GM19023 (cell line): ENCODE measurements at regions not wholly inside any gene's neighbourhood (a gene's known extent, or its start where the extent isn't known, plus 50 kb on each side); places are given as distances from the start of the nearest gene placed in this dataset.
"Not testable (repeated sequence)": the region's sequence is repeated elsewhere in the genome, so short reads cannot be mapped to it uniquely, and the experiment has no call there.

Experiments
- ATAC-seq: cut with Tn5 transposase; IDR thresholded peaks from one replicate; pipeline ENCODE4 v1.9.1; 2021; ENCODE audit warnings: mild to moderate bottlenecking, moderate library complexity; ENCODE audit not compliant: unreplicated experiment

- ATAC-seq = no peak
Measured at GRCh38 chr3:174336784-174337183, 522.4 kb upstream of the NAALADL2 start.

- ATAC-seq = no peak
Measured at GRCh38 chr3:174337227-174337626, 521.9 kb upstream of the NAALADL2 start.

DNA sequence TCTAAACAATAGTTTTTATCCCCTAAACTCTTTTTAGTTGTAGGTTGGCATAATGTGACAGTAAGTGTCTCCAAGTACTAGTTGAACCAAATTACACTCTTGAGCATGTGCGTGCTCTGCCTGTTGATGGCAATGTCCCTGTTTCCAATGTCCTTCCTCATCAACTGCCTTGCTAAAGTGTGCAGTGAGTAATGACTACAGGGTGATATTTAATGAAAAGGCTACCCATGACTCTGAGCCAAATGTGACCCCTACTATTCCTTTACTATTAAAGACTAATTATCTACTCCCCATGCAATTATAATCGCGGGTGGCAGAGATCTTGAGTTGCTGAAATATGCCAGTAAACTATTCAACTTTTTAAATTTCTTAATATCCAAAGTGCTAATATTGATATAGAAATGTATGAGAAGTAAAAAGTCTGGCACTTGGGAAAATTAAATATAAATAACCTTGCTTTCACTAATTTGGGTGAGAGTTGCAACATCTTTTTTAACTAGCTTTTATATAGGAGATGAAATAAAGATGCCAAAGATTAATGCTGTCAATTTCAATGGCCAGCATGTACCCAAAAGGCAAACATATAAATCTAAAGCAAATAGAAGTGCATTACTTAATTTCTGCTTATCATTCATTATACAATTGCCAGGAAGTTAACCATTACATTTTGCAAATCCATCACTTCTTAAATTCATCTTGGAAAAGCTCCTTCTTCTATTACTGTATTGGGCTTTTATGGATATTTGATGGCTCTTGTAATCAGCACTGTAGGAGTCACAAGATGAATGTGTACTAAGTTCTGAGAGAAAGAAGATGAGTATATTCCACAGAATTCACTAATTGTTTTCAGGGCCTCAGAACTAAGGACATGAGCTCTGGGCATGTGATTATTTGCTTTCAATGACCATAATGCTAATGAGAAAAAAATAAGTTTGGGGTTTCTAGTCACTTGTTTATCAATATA lies 518.2 kb upstream of the NAALADL2 start:
- no peak for ATAC-seq

- no peak for ATAC-seq
Measured at GRCh38 chr3:174342171-174342570, 517.0 kb upstream of the NAALADL2 start.

- ATAC-seq = no peak
Measured at GRCh38 chr3:174342941-174343501, 516.1 kb upstream of the NAALADL2 start.

GRCh38 chr3:174346141-174346540 lies 513.0 kb upstream of the NAALADL2 start:
- ATAC-seq = no peak

DNA sequence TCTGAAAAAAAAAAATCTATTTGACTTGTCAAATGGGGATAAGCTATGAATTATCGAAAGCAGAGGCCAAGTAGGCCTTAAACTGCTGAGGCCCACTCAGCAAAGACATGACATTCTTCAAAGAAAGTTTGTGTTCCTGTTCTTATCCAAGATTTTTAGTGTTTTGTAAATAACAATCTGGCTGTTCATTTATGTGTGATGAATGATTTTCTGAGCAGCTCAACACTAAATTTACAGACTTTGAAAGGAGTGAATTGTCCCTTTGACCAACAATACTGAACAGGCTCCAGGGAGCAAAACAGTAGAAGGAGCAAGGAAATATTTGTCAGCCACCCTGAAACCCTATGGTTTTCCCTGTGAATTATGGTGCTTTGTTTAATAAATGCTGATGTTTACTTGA lies 512.6 kb upstream of the NAALADL2 start:
- ATAC-seq = no peak

GRCh38 chr3:174347474-174348138 lies 511.5 kb upstream of the NAALADL2 start:
- ATAC-seq = no peak

DNA sequence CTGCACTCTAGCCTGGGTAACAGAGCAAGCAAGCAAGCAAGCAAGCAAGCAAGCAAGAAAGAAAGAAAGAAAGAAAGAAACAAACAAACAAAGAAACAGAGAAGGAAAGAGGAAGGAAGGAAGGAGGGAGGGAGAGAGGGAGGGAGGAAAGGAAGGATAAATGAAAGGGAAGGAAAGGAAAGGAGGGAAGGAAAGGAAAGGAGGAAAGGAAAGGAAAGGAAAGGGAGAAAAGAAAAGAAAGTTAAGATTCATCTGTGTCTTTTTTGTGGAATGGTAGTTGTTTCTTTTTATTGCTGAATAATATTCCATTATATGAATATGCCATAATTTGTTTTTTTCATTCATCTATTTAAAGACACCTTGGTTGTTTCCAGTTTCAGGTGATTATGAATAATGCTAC lies 506.9 kb upstream of the NAALADL2 start:
- no peak for ATAC-seq

- ATAC-seq = no peak
Measured at GRCh38 chr3:174355505-174355904, 503.6 kb upstream of the NAALADL2 start.

- no peak for ATAC-seq
Measured at GRCh38 chr3:174356596-174356995, 502.5 kb upstream of the NAALADL2 start.

- no peak for ATAC-seq
Measured at GRCh38 chr3:174358252-174358651, 500.9 kb upstream of the NAALADL2 start.

DNA sequence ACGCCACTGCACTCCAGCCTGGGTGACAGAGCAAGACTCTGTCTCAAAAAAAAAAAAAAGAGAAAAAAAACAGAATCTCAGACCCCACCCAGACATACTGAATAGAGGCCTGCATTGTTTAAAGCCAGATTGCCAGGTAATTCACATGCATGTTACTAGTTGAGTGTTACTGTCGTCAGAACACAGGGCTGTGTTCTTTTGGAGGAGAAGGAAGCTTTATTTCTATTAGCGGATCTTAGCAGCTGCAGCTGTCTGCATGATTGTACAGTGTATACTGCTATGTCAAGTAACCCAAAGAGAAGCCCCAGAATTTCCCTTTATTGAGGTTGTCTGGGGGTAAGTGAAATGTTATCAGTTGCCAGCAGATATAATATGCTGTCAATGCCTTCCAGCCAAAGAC lies 496.6 kb upstream of the NAALADL2 start:
- no peak for ATAC-seq

- no peak for ATAC-seq
Measured at GRCh38 chr3:174363256-174363655, 495.9 kb upstream of the NAALADL2 start.

GRCh38 chr3:174365796-174366195 lies 493.3 kb upstream of the NAALADL2 start:
- ATAC-seq = no peak

GRCh38 chr3:174366904-174367303 lies 492.2 kb upstream of the NAALADL2 start:
- ATAC-seq = not testable (repeated sequence)

DNA sequence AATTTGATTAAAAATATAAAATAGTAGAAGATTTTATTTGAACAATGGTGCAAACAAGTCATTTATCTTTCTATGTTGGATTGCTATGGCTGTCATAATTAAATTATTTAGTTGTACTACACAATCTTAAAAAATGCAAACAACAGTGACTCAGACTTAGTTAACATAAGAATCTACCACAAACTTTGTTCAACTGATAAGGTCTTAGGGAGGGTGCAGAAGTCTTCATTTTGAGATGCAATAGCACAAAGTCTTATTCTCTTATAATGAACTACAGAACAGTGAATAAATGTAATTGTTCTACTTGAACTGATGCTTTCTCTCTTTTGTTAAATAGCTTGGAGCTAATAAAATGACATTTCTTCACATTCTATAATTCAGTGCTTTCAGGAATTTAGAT lies 482.8 kb upstream of the NAALADL2 start:
- ATAC-seq = no peak

DNA sequence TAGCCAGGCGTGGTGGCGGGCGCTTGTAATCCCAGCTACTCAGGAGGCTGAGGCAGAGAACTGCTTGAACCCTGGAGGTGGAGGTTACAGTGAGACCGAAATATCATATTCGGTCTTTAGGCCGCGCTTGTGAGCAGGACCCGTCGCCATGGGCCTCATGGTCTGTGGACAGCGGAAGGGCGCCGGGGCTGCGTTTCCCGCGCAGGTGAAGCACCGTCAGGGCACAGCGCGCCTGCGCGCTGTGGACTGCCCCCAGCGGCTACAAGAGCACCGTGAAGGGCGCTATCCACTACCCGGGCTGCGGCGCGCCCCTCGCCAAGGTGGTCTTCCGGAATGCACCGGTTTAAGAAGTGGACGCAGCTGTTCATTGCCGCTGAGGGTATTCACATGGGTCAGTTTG lies 482.0 kb upstream of the NAALADL2 start:
- no peak for ATAC-seq

DNA sequence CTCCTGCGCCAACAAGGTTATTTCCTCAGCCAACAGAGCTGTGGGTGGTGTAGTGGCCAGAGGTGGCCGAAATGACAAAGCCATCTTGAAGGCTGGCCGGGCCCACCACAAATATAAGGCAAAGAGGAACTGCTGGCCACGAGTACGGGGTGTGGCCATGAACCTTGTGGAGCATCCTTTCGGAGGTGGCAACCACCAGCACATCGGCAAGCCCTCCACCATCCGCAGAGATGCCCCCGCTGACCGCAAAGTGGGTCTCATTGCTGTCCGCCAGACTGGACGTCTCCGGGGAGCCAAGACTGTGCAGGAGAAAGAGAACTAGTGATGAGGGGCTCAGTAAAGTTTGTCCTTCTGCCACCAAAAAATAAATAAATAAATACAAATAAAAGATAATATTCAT lies 481.4 kb upstream of the NAALADL2 start:
- no peak for ATAC-seq

- no peak for ATAC-seq
Measured at GRCh38 chr3:174382878-174383277, 476.3 kb upstream of the NAALADL2 start.

DNA sequence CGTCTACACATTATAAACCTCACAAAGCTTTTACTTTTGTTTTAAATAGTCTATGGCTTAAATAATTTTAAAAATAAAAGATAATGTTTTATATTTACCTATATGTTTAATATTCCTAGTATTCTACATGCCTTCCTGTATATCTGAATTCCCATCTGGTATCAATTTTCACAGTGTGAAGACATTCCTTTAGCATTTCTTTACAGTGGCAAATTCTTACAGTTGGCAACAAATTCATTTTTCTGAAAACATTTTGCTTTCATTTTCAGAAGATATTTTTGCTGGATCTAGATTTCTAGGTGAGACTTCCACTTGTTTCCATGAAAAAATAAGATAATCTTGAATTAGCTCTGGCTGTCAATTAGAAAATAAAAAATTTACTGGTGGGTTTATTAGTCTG lies 471.4 kb upstream of the NAALADL2 start:
- no peak for ATAC-seq

DNA sequence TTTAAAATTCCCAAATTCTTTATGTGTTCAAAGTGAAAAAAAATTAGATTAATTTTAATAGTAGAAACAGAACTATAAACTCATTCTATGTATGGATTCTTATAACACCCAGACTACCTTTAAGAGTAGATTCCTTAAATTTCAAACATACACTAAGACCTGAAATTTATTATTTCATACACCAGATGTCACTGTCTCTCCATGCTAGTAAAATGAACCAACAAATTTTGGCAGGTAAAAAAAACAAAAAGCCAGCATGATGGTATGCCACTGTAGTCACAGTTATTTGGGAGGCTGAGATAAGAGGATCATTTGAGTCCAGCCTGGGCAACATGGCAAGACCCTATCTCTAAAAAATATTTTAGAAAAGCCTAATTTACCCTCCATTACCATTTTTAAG lies 461.3 kb upstream of the NAALADL2 start:
- ATAC-seq = no peak
